ENCODE measurements at regions not wholly inside any gene's neighbourhood (a gene's known extent, or its start where the extent isn't known, plus 50 kb on each side); places are given as distances from the start of the nearest gene placed in this dataset.

DNA sequence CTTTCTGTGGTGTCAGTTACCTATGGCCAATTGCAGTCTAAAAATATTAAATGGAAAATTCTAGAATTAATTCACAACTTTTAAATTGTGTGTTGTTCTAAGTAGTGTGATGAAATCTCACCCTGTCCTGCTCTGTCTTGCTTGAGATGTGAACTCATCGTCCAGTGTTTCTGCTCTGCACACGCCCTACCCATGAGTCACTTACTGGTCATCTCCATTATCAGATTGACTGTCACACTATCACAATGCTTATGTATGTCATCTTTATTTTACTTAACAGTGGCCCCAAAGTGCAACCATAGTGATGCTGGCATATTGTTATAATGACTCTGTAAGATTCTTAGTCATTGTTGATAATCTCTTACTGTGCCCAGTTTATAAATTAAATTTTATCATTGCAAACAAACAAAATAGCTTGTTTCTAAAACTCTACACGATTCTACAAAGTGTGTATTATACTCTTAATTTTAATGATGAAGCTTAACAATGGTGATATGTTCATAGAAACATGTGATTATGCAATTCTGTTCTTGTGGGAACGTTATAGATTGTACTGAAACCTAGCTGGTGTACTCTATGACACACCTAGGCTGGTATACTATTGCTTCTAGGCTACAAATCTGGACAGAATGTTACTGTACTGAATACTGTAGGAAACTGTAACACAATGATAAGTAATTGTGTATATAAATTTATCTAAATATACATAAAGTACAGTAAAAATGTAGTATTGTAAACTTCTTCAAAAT lies 1086.8 kb upstream of the PIK3C3 start:
- no peaks in the 10 kb centered on the region for H3K27me3 ChIP-seq
- no peaks in the 10 kb centered on the region for H3K4me1 ChIP-seq
- H3K27ac ChIP-seq = no peak overlapping the region
- no peaks in the 10 kb centered on the region for H3K9me3 ChIP-seq
- 32 to 56% methylated on average over 4 of the region's 4 CpGs for WGBS, 2 donors (ENCODE audit: low coverage in 1 of 2)
- no peak overlapping the region for H3K4me3 ChIP-seq
- intact Hi-C loops (cut with DNase I; ENCODE audit: low total_unique reads) (no loop called here), in situ Hi-C loops (cut with MboI; ENCODE audit: low pct_ligation_motif_present in 1 of 4, low pct_unique_long_range_greater_than_20kb in 1 of 4, low sequenced_read_pairs in 3 of 4) (no loop called here)
- no peaks in the 10 kb centered on the region for H3K36me3 ChIP-seq
- DNase-seq = no peak
- TF ChIP-seq, protein P1, sequence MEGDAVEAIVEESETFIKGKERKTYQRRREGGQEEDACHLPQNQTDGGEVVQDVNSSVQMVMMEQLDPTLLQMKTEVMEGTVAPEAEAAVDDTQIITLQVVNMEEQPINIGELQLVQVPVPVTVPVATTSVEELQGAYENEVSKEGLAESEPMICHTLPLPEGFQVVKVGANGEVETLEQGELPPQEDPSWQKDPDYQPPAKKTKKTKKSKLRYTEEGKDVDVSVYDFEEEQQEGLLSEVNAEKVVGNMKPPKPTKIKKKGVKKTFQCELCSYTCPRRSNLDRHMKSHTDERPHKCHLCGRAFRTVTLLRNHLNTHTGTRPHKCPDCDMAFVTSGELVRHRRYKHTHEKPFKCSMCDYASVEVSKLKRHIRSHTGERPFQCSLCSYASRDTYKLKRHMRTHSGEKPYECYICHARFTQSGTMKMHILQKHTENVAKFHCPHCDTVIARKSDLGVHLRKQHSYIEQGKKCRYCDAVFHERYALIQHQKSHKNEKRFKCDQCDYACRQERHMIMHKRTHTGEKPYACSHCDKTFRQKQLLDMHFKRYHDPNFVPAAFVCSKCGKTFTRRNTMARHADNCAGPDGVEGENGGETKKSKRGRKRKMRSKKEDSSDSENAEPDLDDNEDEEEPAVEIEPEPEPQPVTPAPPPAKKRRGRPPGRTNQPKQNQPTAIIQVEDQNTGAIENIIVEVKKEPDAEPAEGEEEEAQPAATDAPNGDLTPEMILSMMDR (IDR thresholded peaks at IDR 0.05) = no peak
- TF ChIP-seq EP300 (IDR thresholded peaks at IDR 0.05; ENCODE audit: low read depth) (no peak), POLR2A (IDR thresholded peaks at IDR 0.05) (no peak), POLR2AphosphoS5 (IDR thresholded peaks at IDR 0.05) (no peak)

DNA sequence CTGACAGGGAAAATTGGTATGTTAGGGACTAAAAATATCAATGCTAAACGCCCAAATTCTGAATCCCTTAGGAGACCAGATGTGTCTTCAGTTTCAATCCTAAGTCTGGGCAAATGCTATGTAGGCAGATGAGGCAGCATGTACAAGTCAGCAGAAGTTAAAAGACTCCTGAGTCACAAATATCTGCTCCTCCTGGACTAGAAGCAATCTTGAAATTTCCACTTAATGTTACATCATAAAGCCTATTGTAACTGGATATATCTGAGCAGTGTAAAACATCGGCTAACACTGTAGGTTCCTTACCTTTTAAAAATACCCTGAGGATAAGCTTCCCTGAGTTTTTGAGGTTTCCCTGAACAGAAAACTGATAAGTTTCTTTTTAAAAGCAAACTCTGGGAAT lies 1087.6 kb upstream of the PIK3C3 start:
- H3K9me3 ChIP-seq = no peaks in the 10 kb centered on the region
- no peaks in the 10 kb centered on the region for H3K36me3 ChIP-seq
- H3K4me1 ChIP-seq = no peaks in the 10 kb centered on the region
- no peak for DNase-seq
- 71 to 87% methylated on average over 1 to 2 of the region's 2 CpGs for WGBS, 2 donors (ENCODE audit: low coverage in 1 of 2)
- intact Hi-C loops (cut with DNase I; ENCODE audit: low total_unique reads) = no loop called here
- H3K27ac ChIP-seq = no peak overlapping the region
- H3K27me3 ChIP-seq = no peaks in the 10 kb centered on the region
- no peak for TF ChIP-seq EP300 (IDR thresholded peaks at IDR 0.05; ENCODE audit: low read depth)
- TF ChIP-seq, protein P1 (IDR thresholded peaks at IDR 0.05) = no peak
- TF ChIP-seq POLR2AphosphoS5 (IDR thresholded peaks at IDR 0.05) = no peak
- no peak for TF ChIP-seq POLR2A (IDR thresholded peaks at IDR 0.05)
- no peak overlapping the region for H3K4me3 ChIP-seq
- in situ Hi-C loops (cut with MboI; ENCODE audit: low pct_ligation_motif_present in 1 of 4, low pct_unique_long_range_greater_than_20kb in 1 of 4, low sequenced_read_pairs in 3 of 4) = no loop called here

DNA sequence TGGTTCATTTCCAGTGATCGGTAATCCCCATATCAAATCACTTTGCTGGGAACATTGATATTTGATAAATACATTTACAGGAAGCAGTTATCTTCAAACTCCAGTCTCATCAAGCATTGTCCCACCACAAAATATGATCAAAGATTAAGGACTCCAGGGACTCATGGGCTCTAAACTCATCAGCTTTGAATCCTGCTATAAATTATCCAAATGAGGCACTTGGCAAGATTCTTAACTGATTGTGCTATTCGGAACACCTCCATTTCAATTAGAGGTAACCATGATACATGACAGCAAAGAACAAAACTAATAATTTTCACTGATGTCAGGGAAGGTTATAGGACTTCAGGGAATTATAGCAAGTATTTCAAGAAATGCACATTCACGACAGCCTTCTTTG lies 1088.1 kb upstream of the PIK3C3 start:
- no peak for DNase-seq
- no peaks in the 10 kb centered on the region for H3K36me3 ChIP-seq
- intact Hi-C loops (cut with DNase I; ENCODE audit: low total_unique reads) = no loop called here
- no peaks in the 10 kb centered on the region for H3K27me3 ChIP-seq
- in situ Hi-C loops (cut with MboI; ENCODE audit: low pct_ligation_motif_present in 1 of 4, low pct_unique_long_range_greater_than_20kb in 1 of 4, low sequenced_read_pairs in 3 of 4) = no loop called here
- H3K4me3 ChIP-seq = no peak overlapping the region
- no peak for TF ChIP-seq POLR2A (IDR thresholded peaks at IDR 0.05)
- TF ChIP-seq, protein P1 (IDR thresholded peaks at IDR 0.05) = no peak
- TF ChIP-seq EP300 (IDR thresholded peaks at IDR 0.05; ENCODE audit: low read depth) = no peak
- TF ChIP-seq POLR2AphosphoS5 (IDR thresholded peaks at IDR 0.05) = no peak
- WGBS, 2 donors (ENCODE audit: low coverage in 1 of 2) = 86 to 96% methylated on average over 3 of the region's 3 CpGs
- H3K4me1 ChIP-seq = no peaks in the 10 kb centered on the region
- H3K9me3 ChIP-seq = no peaks in the 10 kb centered on the region
- no peak overlapping the region for H3K27ac ChIP-seq

DNA sequence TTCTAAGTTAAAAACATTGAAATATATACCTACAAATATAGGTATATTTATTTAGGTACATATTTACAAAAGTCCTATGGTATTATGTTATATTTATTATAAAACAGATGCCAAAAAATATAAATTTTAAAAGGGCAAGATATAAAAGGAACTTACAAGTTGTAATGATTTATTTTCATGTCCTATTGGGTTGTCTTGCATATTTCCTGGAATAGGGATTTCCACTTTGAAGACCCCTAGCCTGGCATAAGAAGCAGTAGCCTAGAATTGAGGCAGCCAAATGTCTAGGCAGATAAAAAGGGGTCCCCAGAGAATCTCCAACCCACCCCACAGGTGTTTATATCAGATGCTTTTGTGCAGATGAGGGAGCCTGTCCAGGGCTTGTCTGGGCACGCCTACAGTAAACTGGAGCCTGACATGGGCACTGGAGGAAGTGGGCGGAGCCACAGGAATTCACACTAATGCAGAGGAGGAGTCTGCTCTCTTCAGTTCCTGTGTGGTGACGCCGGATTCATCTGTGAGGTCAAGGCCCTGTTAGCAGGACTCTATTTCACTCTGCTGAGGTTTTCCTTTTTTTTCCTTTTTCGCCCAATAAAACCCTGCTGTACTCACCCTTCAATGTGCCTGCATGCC lies 1088.9 kb upstream of the PIK3C3 start:
- WGBS, 2 donors (ENCODE audit: low coverage in 1 of 2) = 75 to 87% methylated on average over 3 to 5 of the region's 5 CpGs
- Histone ChIP-seq H3K27me3 (no peaks in the 10 kb centered on the region), H3K27ac (no peak overlapping the region), H3K9me3 (no peaks in the 10 kb centered on the region), H3K4me3 (no peak overlapping the region), H3K4me1 (no peaks in the 10 kb centered on the region), H3K36me3 (no peaks in the 10 kb centered on the region)
- intact Hi-C loops (cut with DNase I; ENCODE audit: low total_unique reads) (no loop called here), in situ Hi-C loops (cut with MboI; ENCODE audit: low pct_ligation_motif_present in 1 of 4, low pct_unique_long_range_greater_than_20kb in 1 of 4, low sequenced_read_pairs in 3 of 4) (no loop called here)
- TF ChIP-seq POLR2A (IDR thresholded peaks at IDR 0.05) = no peak
- TF ChIP-seq, protein P1 (IDR thresholded peaks at IDR 0.05) = no peak
- TF ChIP-seq EP300 (IDR thresholded peaks at IDR 0.05; ENCODE audit: low read depth) = no peak
- no peak for TF ChIP-seq POLR2AphosphoS5 (IDR thresholded peaks at IDR 0.05)
- DNase-seq = no peak
